ENCODE measurements at regions not wholly inside any gene's neighbourhood (a gene's known extent, or its start where the extent isn't known, plus 50 kb on each side); places are given as distances from the start of the nearest gene placed in this dataset.
"Not testable (repeated sequence)": the region's sequence is repeated elsewhere in the genome, so short reads cannot be mapped to it uniquely, and the experiment has no call there.

DNA sequence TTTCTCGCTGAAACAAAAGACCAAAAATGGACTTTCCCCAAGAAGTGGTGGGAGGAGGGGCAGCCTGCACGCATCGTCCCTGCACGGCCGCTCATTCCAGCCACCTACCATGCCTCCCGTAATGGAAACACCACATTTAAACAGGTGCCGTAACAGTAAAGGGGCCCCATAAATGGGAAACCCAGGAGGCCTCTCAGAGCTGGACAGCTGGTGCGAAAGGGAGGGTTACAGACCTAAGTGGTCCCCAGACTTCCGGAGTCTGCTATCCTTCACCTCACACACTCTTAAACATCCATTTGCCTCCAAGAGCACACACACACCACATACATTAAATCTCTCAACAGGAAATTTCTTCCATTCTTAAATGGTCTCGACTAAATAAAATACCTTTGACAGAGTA is 120.7 kb upstream of the SOD1 start:
- no peak for DNase-seq (ENCODE audit: low read depth in 4 of 4, low spot score in 3 of 4)

DNA sequence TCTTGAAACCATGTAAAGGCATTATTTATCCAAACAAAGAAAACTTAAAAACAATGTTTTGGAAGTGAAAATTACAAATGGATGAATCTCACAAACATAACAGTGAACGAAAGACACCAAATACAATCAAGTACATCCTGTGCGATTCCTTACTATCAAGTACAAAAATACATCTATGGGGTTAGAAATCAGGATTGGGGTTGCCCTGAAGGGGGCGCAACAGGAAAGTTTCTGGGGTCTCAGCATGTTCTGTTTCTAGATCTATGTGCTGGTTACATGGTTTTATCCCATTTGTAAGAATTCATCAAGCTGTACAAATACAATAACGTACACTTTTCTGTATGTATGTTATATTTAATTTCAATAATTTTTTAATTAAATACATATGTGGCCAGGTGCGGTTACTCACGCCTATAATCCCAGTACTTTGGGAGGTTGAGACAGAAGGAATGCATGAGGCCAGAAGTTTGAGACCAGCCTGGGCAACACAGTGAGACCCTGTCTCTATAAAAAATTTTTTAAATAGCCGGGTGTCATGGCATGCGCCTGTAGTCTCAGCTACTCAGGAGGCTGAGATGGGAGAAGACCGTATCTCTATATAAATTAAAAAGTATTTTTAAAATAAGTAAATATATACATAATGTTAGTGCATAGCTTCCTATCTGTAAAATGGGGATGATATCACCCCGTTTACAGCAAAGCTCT is 121.5 kb upstream of the SOD1 start:
- no peak for DNase-seq (ENCODE audit: low read depth in 4 of 4, low spot score in 3 of 4)

DNA sequence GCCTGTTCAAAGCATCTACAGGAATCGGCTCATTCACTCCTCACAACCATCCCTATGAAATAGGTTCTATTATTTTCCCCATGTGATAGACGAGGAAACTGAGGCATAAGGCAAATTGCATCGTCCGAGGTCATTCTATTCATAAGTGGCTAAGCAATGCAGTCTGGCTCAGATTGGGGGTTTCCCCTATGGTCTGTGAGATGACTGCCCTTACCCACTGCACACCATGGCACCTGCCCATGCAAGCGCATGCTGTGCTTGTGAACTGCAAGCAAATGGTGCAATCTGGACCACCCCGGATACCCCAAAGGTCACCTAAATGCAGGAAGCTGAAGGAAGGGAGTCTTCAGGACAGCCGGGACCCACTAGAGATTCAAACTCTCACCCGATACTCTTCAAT is 123.4 kb upstream of the SOD1 start:
- DNase-seq (ENCODE audit: low read depth in 4 of 4, low spot score in 3 of 4) = no peak

DNA sequence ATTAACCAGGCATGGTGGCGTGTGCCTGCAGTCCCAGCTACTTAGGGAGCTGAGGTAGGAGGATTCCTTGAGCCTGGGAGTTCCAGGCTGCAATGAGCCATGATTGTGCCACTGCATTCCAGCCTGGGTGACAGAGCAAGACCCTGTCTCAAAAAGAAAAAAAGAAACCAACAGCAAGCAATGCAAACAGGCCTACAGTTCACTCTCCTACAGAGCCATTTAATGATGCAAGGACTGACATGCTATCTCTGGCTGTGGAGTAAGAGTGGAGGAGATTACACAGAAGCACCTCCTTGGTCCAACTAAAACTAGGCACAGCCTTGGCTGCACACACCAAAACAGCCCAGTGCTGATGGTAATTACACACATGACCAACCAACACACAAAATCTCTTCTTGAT is 127.5 kb upstream of the SOD1 start:
- no peak for DNase-seq (ENCODE audit: low read depth in 4 of 4, low spot score in 3 of 4)

DNA sequence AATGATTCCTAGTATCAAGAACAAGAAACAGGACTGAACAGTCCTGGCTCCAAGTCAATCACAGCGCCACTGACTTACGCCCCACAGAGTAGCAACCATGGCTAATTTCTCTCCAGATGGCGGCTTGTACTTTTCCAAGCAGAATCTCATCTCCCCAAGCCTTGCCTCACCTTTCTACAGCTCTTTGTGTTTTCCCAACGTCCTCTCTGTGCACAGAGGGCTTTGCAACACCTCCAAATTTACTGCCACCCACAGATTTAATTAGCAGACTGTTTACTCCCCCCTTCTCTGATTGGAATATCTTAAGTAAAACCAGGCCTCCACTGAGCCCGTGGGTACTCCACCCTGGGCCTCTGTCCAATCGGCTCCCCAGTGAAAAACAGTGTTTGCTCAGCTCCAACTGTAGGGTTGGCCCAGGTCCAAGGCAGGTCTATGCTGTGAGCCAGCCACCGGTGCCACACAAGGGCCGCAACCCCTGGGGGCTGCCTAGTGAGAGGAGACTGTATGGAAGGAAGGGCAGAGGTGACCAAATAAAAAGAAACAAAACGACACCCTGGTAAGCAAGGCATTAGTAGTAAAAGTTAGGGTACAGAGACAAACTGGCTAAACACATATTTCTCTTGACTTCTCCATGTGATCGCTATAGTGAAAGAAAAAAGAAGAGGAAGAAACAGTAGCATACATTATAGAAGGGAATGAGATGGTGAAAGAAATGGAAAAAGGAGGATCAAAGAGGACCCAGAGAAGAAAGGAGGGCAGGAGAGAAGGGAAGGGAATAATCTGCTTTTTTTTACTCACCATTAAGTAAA is 128.4 kb upstream of the SOD1 start:
- DNase-seq (ENCODE audit: low read depth in 4 of 4, low spot score in 3 of 4) = no peak

DNA sequence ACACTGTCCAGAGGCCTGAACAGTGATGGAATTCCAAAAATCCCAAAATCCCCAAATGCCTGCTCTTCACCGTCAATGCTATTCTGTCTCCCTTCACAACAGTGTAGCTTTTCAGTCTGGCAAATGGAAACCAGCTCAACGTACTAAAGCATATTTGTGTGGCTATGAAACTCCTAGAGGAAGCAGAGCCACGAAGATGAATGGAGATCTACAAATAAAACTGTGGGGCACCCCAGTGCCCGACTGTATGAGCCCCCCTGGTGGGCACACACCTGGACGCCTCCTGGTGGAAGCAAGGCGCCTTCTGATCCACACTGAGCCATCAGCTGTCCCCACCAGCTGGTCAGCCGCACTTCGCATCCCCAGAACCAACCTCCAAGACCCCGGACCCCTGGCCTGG is 129.1 kb upstream of the SOD1 start:
- DNase-seq (ENCODE audit: low read depth in 4 of 4, low spot score in 3 of 4) = no peak

DNA sequence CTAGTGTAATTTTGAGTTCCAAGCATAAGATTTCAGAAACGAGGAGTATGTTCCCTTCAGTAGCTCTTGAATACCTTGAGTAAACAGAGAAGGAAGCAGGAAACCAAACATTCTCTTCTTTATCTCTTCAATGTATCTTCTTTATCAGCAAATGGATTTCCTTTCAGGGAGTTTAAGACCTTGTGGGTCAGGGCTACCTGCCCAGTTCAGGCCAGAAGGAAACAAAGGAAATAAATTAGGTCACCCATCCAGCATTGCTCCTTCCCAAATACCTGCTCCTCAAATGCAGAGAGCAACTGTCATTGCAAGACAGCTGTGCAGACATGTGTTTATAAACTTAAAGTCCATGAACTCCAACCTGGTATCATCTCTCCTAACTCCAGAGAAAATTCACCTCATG is 130.1 kb upstream of the SOD1 start:
- DNase-seq (ENCODE audit: low read depth in 4 of 4, low spot score in 3 of 4) = no peak

DNA sequence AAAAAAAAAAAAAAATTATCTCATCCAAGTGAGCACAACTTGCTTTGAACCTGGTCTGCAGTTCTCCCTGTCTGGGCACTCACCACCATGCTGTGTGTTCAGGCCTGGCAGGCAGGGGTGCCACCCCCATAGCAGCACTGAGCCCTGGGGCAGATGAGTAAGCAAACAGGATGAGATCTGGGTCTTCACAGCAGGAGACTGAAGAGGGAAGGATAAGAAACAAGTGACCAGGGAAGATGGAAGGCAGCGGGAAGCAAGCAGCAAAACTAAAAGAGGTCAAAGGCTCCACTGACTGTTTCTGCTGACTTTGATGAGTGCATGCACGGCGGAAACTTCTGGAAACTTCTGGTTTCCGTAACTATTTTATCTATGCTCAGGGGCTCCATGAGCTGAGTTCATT is 133.5 kb upstream of the SOD1 start:
- no peak for DNase-seq (ENCODE audit: low read depth in 4 of 4, low spot score in 3 of 4)

DNA sequence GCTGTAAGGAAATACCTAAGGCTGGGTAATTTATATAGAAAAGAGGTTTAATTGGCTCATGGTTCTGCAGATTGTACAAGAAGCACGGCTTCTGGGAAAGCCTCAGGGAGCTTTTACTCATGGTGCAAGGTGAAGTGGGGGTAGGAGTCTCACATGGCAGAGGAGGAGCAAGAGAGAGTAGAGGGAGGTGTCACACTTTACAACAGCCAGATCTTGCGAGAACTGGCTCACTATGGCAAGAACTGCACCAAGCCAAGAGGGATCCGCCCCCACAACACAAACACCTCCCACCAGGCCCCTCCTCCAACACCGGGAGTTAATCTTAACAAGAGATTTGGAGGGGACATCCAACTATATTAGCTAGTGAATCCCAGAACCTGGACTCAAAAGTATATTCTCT is 135.4 kb upstream of the SOD1 start:
- DNase-seq (ENCODE audit: low read depth in 4 of 4, low spot score in 3 of 4) = no peak

DNA sequence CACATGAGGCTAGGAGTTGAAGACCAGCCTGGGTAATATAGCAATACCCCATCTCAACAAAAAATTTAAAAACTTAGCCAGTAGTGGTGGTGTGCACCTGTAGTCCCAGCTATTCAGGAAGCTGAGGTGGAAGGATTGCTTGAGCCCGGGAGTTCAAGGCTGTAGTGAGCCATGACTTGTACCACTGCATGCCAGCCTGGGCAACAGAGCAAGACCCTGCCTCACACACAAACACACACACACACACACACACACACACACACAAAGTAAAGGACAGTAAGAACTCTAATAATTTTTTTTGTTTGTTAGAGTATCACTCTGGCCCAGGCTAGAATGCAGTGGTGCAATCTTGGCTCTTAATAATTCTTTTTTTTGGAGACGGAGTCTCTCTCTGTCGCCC is 138.0 kb upstream of the SOD1 start:
- no peak for DNase-seq (ENCODE audit: low read depth in 4 of 4, low spot score in 3 of 4)

DNA sequence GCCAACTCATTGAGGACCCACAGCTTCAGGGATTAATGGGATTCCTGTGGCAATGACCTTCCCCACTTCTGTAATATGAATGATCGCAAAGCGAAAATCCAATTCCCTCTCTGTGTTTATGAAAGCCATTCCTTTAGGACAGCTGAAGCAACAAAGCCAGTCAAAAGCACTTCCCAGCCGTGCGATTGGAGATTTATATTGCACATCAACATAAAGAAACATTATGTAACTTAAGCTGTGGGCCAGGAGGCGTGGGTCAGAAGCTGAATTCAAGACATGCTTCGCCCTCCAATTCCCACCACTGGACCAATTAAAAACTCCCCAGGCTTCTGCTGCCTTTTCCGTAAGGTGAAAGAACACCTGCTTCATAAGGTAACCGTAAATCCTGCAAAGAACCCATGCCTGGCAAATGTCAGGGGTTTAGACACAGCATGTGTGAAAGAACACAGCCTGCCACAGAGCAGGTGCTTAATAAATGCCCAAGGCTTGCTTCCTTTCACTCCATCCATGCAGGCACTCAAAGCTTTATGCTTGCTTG is 138.9 kb upstream of the SOD1 start:
- DNase-seq (ENCODE audit: low read depth in 4 of 4, low spot score in 3 of 4) = peak in 1 of 4 donors; percentile 59

DNA sequence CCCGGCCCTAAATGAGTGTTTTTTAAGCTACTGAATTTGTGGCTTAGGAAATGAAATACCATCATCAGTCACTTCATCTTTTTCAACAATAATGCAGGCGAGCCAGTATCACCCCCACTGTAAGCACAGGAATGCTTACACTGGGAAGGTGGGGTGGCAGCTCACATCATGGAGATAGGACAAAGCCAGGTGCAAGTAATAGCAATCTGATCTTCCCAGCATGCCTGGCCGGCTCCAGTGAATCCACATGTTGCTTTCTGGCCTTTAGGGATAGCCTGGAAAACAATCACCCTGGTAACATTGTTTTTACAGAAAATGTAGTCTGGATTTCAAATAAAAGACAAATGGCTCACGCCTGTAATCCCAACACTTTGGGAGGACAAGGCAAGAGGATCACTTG is 140.9 kb upstream of the SOD1 start:
- DNase-seq (ENCODE audit: low read depth in 4 of 4, low spot score in 3 of 4) = no peak

DNA sequence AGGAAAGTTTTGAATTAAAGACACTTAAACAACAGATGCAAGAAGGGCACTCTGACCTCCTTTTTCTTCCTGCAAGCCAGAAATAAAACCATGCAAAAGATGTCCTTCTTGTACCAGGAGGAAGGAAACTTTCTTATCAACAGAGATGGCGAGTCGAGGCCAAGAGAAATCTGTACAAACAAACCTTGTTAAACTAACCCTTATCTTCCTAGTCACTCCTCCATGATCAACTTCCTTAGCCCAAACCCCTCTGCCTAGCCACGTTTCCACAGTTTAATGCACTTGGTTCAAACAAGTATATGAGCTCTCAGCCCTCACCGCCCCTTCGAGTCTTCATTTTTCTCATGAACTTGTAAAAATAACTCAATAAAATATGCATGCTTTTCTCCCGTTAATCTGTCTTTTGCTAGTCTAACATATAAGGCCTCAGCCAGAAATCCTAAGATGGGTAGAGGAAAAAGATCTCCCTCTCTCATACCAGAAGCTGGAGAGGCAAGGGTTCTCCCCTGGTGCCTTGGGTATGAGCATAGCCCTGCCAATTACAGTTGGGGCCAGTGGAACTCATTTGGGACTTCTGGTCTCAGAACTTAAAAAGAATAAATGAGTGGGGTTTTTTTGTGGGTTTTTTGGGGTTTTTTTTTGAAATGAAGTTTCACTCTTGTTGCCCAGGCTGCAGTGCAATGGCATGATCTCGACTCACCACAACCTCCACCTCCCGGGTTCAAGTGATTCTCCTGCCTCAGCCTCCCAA is 141.7 kb upstream of the SOD1 start:
- no peak for DNase-seq (ENCODE audit: low read depth in 4 of 4, low spot score in 3 of 4)

DNA sequence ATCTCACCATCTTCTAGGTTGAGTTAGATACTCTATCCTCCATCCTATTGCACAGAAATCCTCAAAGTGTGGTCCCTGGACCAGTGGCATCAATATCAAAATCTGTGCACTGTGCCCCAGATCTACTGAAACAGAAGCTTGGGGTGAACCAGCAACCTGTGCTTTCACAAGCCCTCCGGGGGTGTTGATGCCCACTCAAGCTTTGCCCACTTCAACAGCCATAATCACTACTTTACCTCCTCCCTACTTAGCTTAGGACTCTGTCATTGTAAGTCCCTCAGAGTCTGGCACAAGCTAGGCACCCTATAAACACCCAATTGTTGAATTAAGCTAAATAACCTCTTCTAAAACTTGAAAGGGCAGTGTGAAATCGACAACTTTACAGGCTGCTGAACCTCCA is 144.2 kb upstream of the SOD1 start:
- no peak for DNase-seq (ENCODE audit: low read depth in 4 of 4, low spot score in 3 of 4)

DNA sequence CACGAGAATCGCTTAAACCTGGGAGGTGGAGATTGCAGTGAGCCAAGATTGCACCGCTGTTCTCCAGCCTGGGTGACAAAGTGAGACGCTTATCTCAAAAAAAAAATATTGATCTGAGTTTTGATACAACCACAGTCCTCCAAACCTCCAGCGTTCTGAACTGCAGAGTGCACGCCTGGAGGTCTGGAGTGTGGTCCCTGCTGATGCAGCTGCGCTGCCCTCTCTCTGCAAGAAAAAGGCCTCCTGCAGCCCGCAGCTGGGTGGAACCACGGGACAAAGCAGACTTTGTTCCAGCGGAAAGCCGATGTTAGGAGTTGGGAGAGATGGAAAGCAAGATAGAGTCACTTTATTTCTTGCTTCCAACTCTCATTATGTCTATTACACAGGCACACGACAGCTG is 144.9 kb upstream of the SOD1 start:
- no peak for DNase-seq (ENCODE audit: low read depth in 4 of 4, low spot score in 3 of 4)

DNA sequence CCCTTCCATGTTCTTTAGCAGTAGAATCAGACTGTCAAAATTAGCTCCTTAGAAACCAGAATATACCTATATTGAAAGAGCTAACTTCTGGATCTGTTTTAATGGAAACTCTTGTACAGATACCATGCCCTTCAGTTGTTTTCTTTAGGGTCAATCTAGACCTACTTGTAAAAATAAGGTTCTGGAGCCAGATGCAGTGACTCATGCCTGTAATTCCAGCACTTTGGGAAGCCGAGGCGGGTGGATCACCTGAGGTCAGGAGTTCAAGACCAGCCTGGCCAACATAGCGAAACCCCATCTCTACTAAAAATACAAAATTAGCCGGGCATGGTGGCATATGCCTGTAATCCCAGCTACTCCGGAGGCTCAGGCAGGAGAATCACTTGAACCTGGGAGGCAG is 146.0 kb upstream of the SOD1 start:
- DNase-seq (ENCODE audit: low read depth in 4 of 4, low spot score in 3 of 4) = not testable (repeated sequence)

DNA sequence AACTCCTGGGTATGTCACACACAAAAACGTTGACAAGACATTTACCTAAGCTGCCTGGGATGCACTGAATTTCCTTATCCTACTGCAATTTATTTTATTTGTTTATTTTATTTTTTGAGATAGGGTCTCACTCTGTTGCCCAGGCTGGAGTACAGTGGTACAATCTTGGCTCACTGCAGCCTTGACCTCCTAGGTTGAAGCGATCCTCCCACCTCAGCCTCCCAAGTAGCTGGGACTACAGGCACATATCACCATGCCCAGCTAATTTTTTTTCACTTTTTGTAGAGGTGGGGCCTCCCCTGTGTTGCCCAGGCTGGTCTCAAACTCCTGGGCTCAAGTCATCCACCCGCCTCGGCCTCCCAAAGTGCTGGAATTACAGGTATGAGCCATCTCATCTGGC is 147.5 kb upstream of the SOD1 start:
- not testable (repeated sequence) for DNase-seq (ENCODE audit: low read depth in 4 of 4, low spot score in 3 of 4)

DNA sequence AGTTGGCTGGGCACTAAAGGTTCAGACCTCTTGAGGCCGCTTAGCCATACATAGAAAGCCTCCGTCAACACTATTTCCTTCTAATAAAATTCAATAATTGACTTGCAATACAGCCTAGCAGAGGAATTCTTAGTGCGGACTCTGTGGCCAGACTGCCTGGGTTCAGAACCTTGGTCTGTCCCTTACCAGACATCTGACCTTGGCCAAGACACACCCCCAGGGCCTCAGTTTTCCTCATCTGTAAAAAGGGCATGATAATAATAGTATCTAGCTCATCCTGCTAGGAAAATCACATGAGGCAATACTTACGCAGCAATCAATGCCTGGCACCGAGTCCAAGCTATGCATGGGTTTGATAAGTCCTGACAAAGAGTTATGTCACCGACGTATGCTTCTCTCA is 148.2 kb upstream of the SOD1 start:
- no peak for DNase-seq (ENCODE audit: low read depth in 4 of 4, low spot score in 3 of 4)

DNA sequence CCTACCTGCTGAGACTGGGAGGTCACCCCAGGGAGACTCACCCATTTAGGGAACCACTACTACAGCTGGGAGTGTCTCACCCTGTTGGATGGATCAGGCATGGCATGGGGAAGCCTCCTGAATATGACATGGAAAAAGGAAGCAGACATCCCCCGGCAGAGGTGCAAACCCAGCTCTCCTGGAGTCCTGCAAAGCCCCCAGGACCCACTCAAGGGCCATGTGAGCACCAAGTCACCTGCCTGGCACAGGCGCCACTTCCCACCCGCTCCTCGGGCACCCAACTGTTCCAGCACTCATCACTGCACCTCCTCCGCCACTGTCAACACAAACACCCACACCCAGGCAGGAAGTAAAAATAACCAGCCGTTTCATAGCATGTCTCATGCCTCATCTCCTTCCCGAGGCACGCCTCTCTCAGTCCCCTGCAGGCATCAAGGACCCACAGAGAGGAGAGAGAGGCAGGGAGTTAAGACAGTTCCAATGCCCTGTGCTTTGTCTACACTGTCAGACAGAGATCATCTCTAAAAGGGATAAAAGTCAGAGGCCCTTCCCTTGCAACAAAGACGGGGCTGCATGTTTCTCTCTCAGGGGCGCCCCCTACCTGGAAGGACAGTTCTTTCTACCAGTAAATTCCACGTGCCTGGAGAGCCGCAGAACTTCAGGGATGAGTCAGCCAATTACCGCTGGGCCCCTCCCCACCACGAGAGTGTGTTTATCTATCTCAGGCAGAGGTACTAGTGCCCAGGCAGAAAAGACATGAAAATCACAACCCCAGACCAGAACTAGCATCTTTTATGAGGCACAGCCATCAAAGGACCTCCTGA is 150.1 kb upstream of the SOD1 start:
- DNase-seq (ENCODE audit: low read depth in 4 of 4, low spot score in 3 of 4) = no peak

DNA sequence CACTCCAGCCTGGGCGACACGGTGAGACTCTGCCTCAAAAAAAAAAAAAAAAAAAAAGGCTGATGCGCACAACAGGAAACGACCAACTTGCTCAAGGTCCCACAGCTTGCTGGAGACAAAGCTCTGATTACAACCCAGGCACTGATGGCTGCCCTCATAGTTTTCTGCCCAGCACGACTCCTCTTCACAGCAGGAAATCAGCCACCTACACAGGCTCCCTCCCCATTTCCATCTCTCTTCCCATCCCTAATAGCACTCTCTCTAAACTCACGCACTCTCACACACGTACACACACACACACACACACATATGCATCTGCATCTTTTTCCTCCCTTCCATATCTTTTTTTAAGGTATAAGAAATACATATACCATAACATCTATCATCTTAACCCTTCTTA is 153.5 kb upstream of the SOD1 start:
- DNase-seq (ENCODE audit: low read depth in 4 of 4, low spot score in 3 of 4) = no peak

DNA sequence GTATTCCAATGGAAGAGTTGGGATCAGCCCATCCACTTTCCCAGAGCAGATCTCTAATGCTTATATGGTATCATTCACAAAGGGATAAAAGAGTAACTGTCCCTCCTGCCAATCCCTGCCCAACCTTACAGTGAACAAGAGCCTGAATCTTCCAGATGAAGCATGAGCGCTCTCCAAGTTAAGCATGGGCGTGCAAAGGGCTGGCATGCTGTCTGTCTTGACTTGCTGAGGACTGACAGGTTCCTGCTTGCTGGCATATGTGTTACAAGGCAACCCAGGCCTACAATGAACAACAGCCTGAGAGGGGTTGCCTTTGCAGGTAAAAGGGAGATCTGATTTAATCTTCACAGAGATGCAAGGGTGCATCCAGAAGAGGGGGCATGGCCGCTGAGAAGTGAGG is 155.6 kb upstream of the SOD1 start:
- no peak for DNase-seq (ENCODE audit: low read depth in 4 of 4, low spot score in 3 of 4)

Data from left renal pelvis (tissue), 4 donors.